Pancreas (tissue), 10 donors: ENCODE measurements at regions not wholly inside any gene's neighbourhood (a gene's known extent, or its start where the extent isn't known, plus 50 kb on each side); places are given as distances from the start of the nearest gene placed in this dataset.

Source experiments
- ATAC-seq, 4 donors: fragments of 200-7000 bp; cut with Tn5 transposase; one replicate each; pipeline versions ENCODE4 v1.8.0 to v1.9.1; 2020; ENCODE audit warnings: mild to moderate bottlenecking in 4 of 4, moderate library complexity in 4 of 4
- DNase-seq, 6 donors: peaks; one replicate each; pipeline ENCODE4 v3.0.0-alpha.2; 2020
- FAIRE-seq: peaks from 2 replicates; lab custom pipeline; 2012; peaks lifted over from hg19 to GRCh38; lab: Jason Lieb, UNC
- H3K27ac ChIP-seq, 4 donors: fragments of 200-600 bp; sonication (generic); 1 replicate in 3 of 4; 2 replicates in 1 of 4; pipeline versions ENCODE4 v1.5.0 to v1.8.0; 2020
- H3K27me3 ChIP-seq, 4 donors: fragments of 200-600 bp; one replicate each; pipeline ENCODE4 v1.8.0; 2021
- H3K36me3 ChIP-seq, 3 donors: fragments of 200-600 bp; sonication (generic) in 1 of 3; one replicate each; pipeline versions ENCODE4 v1.5.0 to v1.8.0; 2020 to 2021
- H3K4me1 ChIP-seq, 3 donors: fragments of 200-600 bp; one replicate each; pipeline ENCODE4 v1.8.0; 2021
- H3K4me3 ChIP-seq, 4 donors: fragments of 200-600 bp; sonication (generic) in 2 of 4; one replicate each; pipeline versions ENCODE4 v1.5.0 to v1.8.0; 2020 to 2021
- H3K9me3 ChIP-seq, 4 donors: fragments of 200-600 bp; one replicate each; pipeline ENCODE4 v1.8.0; 2021
- CTCF ChIP-seq, 4 donors: fragments of 200-600 bp; sonication (generic) in 3 of 4; IDR thresholded peaks; one replicate each; pipeline versions ENCODE4 v1.5.0 to v1.8.0; 2021; ENCODE audit warnings: antibody characterized with exemption in 4 of 4
- WGBS, 2 donors: extraction: QIAGEN DNeasy Blood & Tissue Kit; methylation state at CpG; one replicate each; pipeline ENCODE4 v1.1.7; 2013; 5-methylcytosine and 5-hydroxymethylcytosine counted together
- intact Hi-C, 3 donors: fragments of 100-400 bp; cut with DNase I; formaldehyde crosslinking; loops; one replicate each; pipeline versions ENCODE4 v1.11.1 to v1.14.2; 2022
- donor health status: healthy with polysubstance abuse.
- donor health status: DM: no; HTN: no; CAD: no; lungs with moderate emphysema.
- donor health status: DM: no; HTN: no; CAD: no.
- donor health status: control.
- donor health status: control.
- donor health status: Bipolar disorder and iron deficiency.
- donor health status: DM: yes; HTN: yes; CAD: no.
- donor health status: DM: no; HTN: no; CAD: no.
- donor health status: DM: no; HTN: no; CAD: no.
- donor health status: DM: yes; HTN: yes; CAD: no.

- intact Hi-C loops = loop anchor here in 2 of 3 donors (5.0 to 10.0 kb wide), 2 partner anchors 127 to 409 kb away; no protein-coding TSS in a partner anchor
- ATAC-seq (no peak), FAIRE-seq (no peak), DNase-seq (peak in 1 of 6 donors; percentile 70)
- 10% methylated on average over 65 to 67 of the region's 67 CpGs for WGBS, 2 donors
- Histone ChIP-seq H3K9me3 (no peaks in the 10 kb centered on the region), H3K4me3 (no peak overlapping the region), H3K27ac (no peak overlapping the region), H3K36me3 (no peaks in the 10 kb centered on the region), H3K4me1 (no peaks in the 10 kb centered on the region), H3K27me3 (peaks cover 0 to 18% (median 4%) of the 10 kb centered on the region in 4 donors)
- TF ChIP-seq CTCF (IDR thresholded peaks at IDR 0.05) = no peak
Measured at GRCh38 chr6:165854061-165854862, 191.2 kb upstream of the PDE10A start.

GRCh38 chr6:165852676-165853075 is 189.6 kb upstream of the PDE10A start:
- intact Hi-C loops = loop anchor here in 2 of 3 donors (5.0 to 10.0 kb wide), 2 partner anchors 125 to 408 kb away; no protein-coding TSS in a partner anchor

DNA sequence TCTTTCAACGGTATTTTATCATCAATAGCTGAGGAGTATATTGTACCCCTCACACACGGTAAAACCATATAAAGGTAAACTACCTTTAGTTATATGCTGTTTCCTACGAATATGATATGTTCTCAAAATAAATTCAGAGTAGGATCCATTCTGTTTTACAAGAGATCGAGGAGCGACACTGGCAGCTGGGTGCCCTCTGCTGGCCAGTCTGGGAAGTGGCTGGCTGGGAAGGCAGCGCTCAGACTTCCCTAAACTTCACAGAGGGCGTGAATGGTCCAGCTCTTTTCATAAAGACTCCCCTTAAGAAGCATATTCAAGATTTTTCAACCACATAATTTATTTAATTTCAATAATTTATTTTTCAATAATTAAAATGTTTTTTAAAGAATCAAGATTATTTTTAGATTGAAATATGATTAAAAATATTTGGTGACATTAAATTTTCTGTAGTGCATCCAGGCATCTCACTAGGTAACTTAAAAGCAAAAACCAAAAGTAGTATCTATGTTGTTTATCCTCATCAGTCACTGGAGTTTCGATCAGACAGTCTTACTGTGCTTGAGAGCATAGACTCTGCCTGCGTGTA is 187.5 kb upstream of the PDE10A start:
- no peaks in the 10 kb centered on the region for H3K9me3 ChIP-seq
- no peaks in the 10 kb centered on the region for H3K36me3 ChIP-seq
- FAIRE-seq (peak; percentile 90), DNase-seq (peak; percentile 35 to 90 (median 72)), ATAC-seq (peak; percentile 70 to 96 (median 89))
- H3K4me3 ChIP-seq = no peak overlapping the region
- intact Hi-C loops = loop anchor here in 2 of 3 donors (5.0 to 10.0 kb wide), 2 partner anchors 123 to 406 kb away; no protein-coding TSS in a partner anchor
- WGBS, 2 donors = 11 to 15% methylated on average over 9 of the region's 9 CpGs
- peaks cover 0 to 18% (median 4%) of the 10 kb centered on the region in 4 donors for H3K27me3 ChIP-seq
- H3K4me1 ChIP-seq = peaks cover 0 to 7% (median 0%) of the 10 kb centered on the region in 3 donors
- peak; percentile 89 to 98 (median 94) for TF ChIP-seq CTCF (IDR thresholded peaks at IDR 0.05)
- H3K27ac ChIP-seq = no peak overlapping the region

More at GRCh38 chr6:165852676-165853075, 189.6 kb upstream of the PDE10A start:
- Histone ChIP-seq H3K27ac (no peak overlapping the region), H3K27me3 (peaks cover 0 to 18% (median 4%) of the 10 kb centered on the region in 4 donors), H3K4me1 (peaks cover 0 to 3% (median 0%) of the 10 kb centered on the region in 3 donors), H3K36me3 (no peaks in the 10 kb centered on the region), H3K4me3 (no peak overlapping the region), H3K9me3 (no peaks in the 10 kb centered on the region)
- ATAC-seq = no peak
- DNase-seq = no peak
- TF ChIP-seq CTCF (IDR thresholded peaks at IDR 0.05) = no peak
- no peak for FAIRE-seq
- 63 to 65% methylated on average over 10 of the region's 10 CpGs for WGBS, 2 donors

DNA sequence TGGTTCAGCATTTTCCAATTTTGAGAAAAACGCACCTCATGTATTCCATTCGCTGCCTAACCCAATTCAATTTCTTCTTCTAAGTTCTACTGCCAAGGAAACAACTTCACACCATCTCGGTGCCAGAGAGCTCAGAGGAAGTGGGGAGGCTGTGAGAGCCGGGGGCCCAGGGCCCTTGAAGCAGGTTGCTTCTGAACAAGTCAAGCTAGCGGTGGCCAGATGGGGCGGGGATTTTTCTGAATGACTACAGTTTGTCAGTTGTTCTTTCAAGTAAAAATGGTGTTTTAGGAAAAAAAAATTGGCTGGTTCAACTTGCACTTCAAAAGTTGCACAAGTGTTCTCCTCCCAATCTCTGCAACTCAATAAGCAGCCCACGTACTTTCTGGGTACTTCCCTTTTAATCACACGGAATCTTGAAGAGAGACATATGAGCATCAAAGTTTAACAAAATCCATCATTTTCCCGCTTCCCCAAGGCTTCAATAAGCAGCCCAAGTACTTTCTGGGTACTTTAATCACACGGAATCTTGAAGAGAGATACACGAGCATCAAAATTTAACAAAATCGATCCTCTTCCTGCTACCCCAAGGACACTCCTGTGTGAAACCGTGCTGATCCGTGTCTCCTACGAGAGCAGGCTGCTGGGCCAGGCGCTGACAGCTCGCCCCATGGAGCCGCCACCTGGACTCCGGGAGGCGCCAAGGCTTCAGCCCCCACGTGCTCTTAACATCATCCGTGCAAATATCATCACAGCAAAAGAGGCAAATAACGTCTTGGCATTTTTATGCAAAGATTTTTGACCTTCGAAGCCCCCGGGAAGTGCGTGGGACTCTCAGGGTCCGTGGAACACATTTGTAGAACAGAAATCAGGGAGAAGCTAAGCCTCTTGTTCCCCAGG is 186.7 kb upstream of the PDE10A start:
- FAIRE-seq (no peak), DNase-seq (no peak), ATAC-seq (no peak)
- Histone ChIP-seq H3K9me3 (no peaks in the 10 kb centered on the region), H3K27me3 (peaks cover 0 to 16% (median 4%) of the 10 kb centered on the region in 4 donors), H3K36me3 (no peaks in the 10 kb centered on the region), H3K4me3 (no peak overlapping the region), H3K4me1 (peaks cover 0 to 7% (median 0%) of the 10 kb centered on the region in 3 donors), H3K27ac (no peak overlapping the region)
- no peak for TF ChIP-seq CTCF (IDR thresholded peaks at IDR 0.05)
- intact Hi-C loops = loop anchor here in 2 of 3 donors (5.0 to 10.0 kb wide), 4 partner anchors 115 to 407 kb away; no protein-coding TSS in a partner anchor
- WGBS, 2 donors = 33 to 43% methylated on average over 27 of the region's 27 CpGs
